Upper lobe of left lung (tissue), 4 donors: ENCODE measurements at regions not wholly inside any gene's neighbourhood (a gene's known extent, or its start where the extent isn't known, plus 50 kb on each side); places are given as distances from the start of the nearest gene placed in this dataset.

Source experiments
- EP300 ChIP-seq, 4 donors: sonication (generic); formaldehyde crosslinking; IDR thresholded peaks; one replicate each; pipeline ENCODE4 v1.5.1; 2017; ENCODE audit warnings: antibody characterized with exemption in 4 of 4, control low read depth in 2 of 4
- POLR2A ChIP-seq, 4 donors: fragments of 450-650 bp; IDR thresholded peaks; one replicate each; pipeline ENCODE4 v1.5.1; 2016 to 2017; ENCODE audit warnings: antibody characterized with exemption in 4 of 4, mild to moderate bottlenecking in 2 of 4
- POLR2AphosphoS5 ChIP-seq, 2 donors: sonication (generic); formaldehyde crosslinking; IDR thresholded peaks; one replicate each; pipeline ENCODE4 v1.5.1; 2017; ENCODE audit warnings: antibody characterized with exemption in 2 of 2
- TF ChIP-seq, protein P1 (sequence below), 6 experiments: fragments of 450-650 bp in 4 of 6; fragments of 200-600 bp in 2 of 6; sonication (generic) in 2 of 6; IDR thresholded peaks; one replicate each; pipeline ENCODE4 v1.5.1; 2016 to 2019; ENCODE audit warnings: antibody characterized with exemption in 6 of 6

DNA sequence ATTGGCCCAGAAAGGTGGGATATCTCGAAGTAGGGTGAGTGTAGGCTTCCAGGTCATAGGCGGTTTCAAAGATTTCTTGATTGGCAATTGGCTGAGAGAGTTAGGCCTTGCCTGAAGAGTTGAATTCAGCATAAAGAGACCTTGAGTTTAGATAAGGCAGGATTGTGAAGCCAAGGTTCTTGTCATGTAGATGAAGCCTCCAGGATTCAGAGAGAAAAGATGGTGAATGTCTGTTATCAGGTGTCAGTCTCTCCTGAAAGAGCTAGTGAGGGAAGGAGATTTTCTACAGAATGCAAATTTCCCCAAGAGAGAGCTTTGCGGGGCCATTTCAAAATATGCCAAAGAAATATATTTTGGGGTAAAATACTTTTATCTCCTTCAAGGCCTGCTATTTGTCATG is 217.0 kb upstream of the TLE3 start:
- TF ChIP-seq, protein P1, sequence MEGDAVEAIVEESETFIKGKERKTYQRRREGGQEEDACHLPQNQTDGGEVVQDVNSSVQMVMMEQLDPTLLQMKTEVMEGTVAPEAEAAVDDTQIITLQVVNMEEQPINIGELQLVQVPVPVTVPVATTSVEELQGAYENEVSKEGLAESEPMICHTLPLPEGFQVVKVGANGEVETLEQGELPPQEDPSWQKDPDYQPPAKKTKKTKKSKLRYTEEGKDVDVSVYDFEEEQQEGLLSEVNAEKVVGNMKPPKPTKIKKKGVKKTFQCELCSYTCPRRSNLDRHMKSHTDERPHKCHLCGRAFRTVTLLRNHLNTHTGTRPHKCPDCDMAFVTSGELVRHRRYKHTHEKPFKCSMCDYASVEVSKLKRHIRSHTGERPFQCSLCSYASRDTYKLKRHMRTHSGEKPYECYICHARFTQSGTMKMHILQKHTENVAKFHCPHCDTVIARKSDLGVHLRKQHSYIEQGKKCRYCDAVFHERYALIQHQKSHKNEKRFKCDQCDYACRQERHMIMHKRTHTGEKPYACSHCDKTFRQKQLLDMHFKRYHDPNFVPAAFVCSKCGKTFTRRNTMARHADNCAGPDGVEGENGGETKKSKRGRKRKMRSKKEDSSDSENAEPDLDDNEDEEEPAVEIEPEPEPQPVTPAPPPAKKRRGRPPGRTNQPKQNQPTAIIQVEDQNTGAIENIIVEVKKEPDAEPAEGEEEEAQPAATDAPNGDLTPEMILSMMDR (IDR thresholded peaks at IDR 0.05) = no peak
- no peak for TF ChIP-seq POLR2A (IDR thresholded peaks at IDR 0.05)
- TF ChIP-seq EP300 (IDR thresholded peaks at IDR 0.05) = no peak
- TF ChIP-seq POLR2AphosphoS5 (IDR thresholded peaks at IDR 0.05) = no peak
